ENCODE measurements at regions not wholly inside any gene's neighbourhood (a gene's known extent, or its start where the extent isn't known, plus 50 kb on each side); places are given as distances from the start of the nearest gene placed in this dataset.

DNA sequence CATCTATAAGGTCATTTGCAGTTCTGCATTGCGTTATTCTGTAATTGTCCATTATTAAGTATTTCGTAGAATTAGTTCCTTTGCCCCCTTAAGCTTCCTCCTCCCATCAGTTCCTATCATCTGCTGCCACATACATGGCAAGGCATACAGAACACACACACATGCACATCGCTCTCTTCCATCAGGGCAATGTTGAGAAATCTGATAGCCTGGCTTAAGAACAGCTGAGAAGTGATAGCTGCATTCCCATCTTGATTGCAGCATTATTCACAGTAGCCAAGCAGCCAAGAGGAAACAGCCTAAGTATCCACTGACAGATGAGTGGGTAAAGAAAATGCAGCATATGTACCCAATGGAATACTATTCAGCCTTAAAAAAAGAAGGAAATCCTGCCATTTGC lies 186.8 kb upstream of the CADM1 start:
- no peak for DNase-seq (ENCODE audit: low read depth)

GRCh38 chr11:115687934-115688333 lies 183.7 kb upstream of the CADM1 start:
- no peak for DNase-seq (ENCODE audit: low read depth)

DNA sequence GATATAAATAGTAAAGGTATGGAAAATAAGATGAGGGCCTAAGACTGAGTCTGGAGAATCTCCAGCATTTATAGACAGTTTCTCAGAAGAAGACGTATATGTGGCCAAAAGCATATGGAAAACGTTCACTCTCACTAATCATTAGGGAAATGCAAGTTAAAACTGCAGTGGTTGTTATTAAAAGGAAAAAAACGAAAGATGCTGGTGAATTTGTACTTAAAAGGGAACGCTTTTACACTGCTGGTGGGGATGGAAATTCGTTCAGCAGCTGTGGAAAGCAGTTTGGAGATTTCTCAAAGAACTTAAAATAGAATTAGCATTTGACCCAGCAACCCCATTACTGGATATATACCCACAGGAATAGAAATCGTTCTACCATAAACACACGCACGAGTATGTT lies 180.5 kb upstream of the CADM1 start:
- DNase-seq (ENCODE audit: low read depth) = no peak

- no peak for DNase-seq (ENCODE audit: low read depth)
Observed at GRCh38 chr11:115684135-115684534, 179.9 kb upstream of the CADM1 start.

- no peak for DNase-seq (ENCODE audit: low read depth)
Observed at GRCh38 chr11:115682888-115683287, 178.7 kb upstream of the CADM1 start.

DNA sequence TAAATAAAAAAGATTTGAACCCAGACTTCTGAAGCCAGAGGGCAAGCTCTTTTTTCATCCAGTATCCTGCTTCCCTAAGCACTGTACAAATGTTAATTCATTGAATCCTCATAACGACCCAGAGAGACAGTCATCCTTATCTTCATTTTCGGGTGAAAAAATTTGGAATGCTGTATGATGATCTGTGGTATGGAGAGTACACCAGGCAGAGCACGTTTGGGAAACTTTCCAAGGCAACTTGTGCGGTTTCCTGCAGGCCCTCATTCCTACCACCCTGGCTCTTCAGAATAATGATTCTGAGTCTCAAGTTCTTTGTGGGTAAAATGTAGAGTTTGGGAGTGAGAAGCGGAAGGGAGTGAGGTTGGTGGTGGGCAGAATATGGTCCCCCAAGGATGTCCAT lies 177.9 kb upstream of the CADM1 start:
- no peak for DNase-seq (ENCODE audit: low read depth)

GRCh38 chr11:115679945-115680344 lies 175.7 kb upstream of the CADM1 start:
- DNase-seq (ENCODE audit: low read depth) = no peak

- no peak for DNase-seq (ENCODE audit: low read depth)
Observed at GRCh38 chr11:115678942-115679341, 174.7 kb upstream of the CADM1 start.

DNA sequence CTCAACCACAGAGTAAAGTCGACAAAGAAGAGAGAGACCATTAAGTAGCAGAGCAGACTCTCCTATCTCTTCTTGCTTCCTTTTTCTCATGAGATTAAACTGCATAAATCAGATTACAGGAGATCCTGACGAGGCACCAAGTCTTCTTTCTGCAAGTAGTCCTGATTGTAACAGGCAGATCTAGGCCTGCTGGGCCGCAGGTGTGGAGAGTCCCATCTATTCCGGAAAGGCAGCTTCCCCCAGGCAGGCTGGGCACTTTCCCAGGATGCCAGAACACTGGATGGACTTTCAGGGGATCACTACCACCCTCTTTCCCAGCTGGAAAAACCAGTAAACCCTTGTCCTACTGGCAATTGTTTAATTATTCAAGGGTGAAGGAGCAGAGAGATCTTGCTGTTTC lies 173.0 kb upstream of the CADM1 start:
- DNase-seq (ENCODE audit: low read depth) = no peak

DNA sequence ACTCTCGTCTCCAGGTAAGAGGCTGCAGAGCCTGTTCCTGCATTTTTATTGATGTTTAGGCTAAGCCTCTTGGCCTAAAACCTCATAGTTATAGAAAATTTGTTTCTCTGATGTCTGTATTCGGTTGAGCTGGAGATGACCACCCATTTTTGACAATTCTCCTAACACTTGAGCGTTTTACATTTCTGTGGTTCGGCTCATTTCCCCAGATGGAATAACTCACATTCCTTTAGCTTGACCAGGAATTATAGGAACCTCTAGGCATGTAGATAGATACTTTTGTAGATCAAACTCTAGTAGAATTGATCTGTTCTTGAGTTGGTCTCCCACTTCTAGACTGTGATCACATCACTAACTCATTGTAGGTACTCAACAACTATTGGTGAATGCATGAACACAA lies 172.6 kb upstream of the CADM1 start:
- DNase-seq (ENCODE audit: low read depth) = no peak

GRCh38 chr11:115676206-115676605 lies 172.0 kb upstream of the CADM1 start:
- DNase-seq (ENCODE audit: low read depth) = no peak

DNA sequence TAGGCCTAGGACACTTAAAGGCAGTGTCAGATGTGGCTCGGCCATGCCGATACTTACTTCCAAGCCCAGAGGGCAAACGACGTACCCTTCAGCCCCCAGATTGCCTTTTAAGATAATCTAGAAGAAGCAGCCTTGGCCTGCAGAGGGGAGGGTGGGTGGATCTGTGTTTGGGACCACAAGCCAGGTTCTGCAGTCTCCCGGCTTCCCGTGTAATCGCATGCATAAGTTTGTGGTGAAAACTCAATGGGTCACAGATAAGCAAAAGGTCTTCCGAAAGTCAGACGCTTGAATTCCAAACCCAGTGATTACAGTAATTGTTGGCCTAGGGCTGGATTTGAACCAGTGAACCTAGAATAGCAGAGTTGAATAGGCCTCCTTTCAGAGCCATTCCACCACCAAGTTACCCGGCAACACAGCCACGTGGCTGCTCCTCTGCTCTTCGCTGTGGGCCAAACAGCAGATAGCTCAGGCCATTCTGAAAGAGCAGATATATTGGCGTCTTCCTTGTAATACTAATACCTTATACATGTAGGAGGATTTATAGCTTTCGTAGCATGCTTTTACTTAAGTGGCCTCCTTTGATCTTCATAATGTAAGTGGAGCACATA lies 170.8 kb upstream of the CADM1 start:
- no peak for DNase-seq (ENCODE audit: low read depth)

DNA sequence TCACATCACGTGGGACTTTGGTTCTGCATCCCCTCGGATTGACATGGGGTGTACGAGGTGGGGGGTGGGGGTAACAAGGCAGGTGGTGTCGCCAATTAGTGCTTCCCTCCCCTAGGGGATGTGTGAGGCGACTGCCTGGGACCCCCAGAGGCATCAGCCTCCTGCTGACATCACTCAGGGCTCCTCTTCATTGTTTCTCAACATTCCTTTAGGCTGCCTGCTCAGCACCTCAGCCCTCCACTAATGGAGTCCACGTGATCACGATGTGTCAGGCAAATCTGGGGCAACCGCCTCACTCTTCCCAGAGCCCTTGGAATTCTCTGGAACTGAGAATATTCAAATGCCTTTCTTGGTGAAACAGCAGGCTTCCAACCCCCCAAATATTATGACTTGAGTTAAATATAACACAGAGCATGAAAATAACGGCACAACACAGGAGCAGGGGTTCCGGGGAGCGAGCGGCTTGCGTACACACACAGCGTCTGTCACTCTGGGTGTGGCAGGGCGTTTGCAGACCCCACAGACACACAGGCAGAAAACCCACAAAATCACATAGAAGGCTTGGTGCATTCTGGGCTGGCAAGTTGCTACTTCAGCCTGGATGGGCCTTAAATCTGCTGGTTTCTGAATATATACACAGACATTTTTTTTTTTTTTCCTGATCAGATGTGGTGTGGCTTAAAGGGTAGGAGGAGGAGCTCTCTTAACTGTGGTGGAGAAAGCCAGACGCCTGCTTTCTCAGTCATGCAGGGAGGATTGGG lies 170.1 kb upstream of the CADM1 start:
- no peak for DNase-seq (ENCODE audit: low read depth)

- no peak for DNase-seq (ENCODE audit: low read depth)
Observed at GRCh38 chr11:115673720-115674119, 169.5 kb upstream of the CADM1 start.

DNA sequence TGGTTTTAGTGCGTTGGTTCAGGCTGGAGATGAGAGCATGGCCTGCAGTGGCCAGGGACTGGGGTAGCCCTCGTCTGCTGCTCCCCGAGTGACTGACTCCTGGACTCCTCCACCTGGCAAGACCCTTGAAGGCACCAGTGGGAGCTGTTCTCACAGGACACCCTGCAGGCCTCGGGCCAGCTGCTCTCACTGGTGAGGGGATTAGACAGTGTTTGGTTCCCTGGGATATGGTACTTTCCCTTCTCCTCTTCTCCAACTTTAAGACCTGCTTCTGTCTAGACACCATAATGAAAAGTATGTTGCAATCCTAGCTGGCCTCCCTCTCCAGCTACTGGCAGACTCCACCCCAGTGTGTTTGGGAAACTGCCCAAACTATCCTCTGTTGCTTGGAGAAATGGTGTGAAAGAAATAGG lies 168.8 kb upstream of the CADM1 start:
- DNase-seq (ENCODE audit: low read depth) = no peak

DNA sequence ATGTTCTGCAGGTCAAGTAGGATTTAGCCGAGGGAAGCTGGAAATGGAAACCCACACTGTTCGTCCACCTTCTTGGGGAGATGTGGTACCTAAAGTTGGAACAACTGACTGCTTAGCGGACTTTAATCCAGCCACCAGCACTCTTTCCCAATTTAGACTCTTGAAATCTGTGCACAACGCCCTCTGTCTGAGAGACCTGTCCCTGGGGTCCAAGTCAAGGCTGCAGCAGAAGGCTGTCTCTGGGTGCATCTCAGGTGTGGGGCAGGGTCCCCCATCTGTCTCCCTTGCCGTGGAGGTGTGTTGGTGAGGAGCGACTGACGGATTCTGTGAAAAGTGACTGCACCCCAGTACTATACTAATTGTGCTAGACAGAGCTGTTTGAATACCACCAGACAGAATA lies 168.2 kb upstream of the CADM1 start:
- DNase-seq (ENCODE audit: low read depth) = no peak

- no peak for DNase-seq (ENCODE audit: low read depth)
Observed at GRCh38 chr11:115670538-115671205, 166.5 kb upstream of the CADM1 start.

DNA sequence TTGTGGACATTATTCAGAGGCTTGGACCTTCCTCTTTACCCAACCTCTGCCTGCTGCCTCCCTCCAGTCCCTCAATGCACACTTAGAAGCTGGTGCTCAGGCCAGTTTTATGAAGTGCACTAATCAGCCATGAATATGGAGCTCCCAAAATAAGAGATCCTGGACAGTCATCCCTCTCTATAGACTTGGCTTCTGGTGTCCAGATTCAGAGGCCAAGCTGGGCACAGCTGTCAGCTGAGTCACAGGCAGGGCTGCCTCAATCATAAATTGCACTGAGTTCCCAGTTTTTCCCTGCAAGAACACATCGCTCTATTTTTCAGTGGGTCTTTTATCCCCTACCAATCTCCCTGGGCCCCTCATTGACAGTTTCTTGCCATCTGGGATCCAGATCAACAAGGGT lies 161.7 kb upstream of the CADM1 start:
- DNase-seq (ENCODE audit: low read depth) = no peak

GRCh38 chr11:115665175-115665821 lies 161.1 kb upstream of the CADM1 start:
- DNase-seq (ENCODE audit: low read depth) = no peak

DNA sequence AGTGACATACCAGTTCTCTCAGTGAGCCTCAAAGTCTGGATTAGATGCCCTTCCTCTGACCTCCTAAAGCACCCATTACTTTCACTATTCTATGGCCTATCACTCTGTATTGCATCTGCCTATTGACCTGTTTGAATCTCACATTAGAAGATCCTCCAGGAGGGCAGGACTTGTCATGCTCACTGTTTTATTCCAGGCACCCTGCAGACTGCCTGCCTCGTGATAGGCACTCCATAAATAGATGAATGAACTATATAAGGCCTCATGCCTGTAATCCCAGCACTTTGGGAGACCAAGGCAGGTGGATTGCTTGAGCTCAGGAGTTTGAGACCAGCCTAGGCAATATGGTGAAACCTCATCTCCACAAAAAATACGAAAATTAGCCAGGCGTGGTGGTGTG lies 160.1 kb upstream of the CADM1 start:
- no peak for DNase-seq (ENCODE audit: low read depth)

GRCh38 chr11:115663790-115664189 lies 159.6 kb upstream of the CADM1 start:
- DNase-seq (ENCODE audit: low read depth) = no peak

DNA sequence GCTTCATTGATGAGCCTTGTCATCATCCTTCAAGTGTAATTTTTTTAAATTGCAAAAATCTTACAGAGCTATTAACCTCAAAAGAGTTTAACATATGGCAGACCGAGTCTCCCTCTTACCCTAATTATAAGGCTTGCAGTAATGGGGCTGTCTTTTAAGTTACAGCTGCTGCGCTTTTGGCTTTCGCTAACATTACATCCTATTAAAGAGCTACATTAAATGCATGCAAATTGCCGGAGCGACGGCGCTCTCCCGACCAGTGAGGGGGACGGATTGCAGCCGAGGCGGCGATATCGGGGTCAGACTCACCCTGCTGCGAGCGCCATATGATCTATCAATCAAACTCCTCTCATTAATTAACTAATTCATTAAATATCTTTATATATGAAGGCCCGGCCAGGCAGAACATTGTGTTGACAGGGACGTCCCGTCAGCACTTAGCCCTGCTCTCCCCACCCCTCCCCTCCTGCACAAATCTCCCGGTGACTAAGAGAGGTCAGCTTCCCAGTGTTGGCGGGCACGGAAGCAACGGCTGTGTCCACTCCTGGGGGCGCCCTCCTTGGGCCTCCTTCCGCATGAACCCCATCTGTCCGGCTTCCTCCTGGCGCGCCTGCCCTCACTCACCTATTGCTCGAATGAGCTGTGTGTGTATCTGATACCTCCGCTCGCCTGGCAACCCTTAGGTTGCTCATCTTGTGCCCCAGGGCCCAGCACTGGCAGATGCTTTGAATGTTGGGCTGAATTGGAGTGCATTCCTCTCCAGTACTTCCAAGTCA lies 156.0 kb upstream of the CADM1 start:
- DNase-seq (ENCODE audit: low read depth) = no peak
